ENCODE measurements at regions not wholly inside any gene's neighbourhood (a gene's known extent, or its start where the extent isn't known, plus 50 kb on each side); places are given as distances from the start of the nearest gene placed in this dataset.

GRCh38 chr4:59412739-59413138 lies 1787.4 kb upstream of the ADGRL3 start (continued):
- TF ChIP-seq BHLHE40 (IDR thresholded peaks at IDR 0.05; ENCODE audit: borderline replicate concordance in 1 of 2, low read depth in 2 of 2, low read length in 1 of 2), result no peak
- TF ChIP-seq ZNF24 (IDR thresholded peaks at IDR 0.05), result no peak
- TF ChIP-seq SMAD5 (IDR thresholded peaks at IDR 0.05; ENCODE audit: low read depth), result no peak

- Histone ChIP-seq H3K4me1 (ENCODE audit: control insufficient read depth, insufficient read depth, low read length) (no peaks in the 10 kb centered on the region), H3K4me2 (ENCODE audit: control insufficient read depth, insufficient read depth) (no peak overlapping the region), H3K27me3 (replicated peaks in 1 of 2; ENCODE audit: control insufficient read depth in 2 of 2, insufficient read depth in 2 of 2, low read length in 1 of 2) (no peaks in the 10 kb centered on the region), H3K27ac (ENCODE audit: control insufficient read depth, insufficient read depth) (no peak overlapping the region), H3K9me3 (replicated peaks; ENCODE audit: control insufficient read depth, insufficient read depth, low read length) (no peaks in the 10 kb centered on the region), H3K9ac (ENCODE audit: control insufficient read depth, insufficient read depth, low read length) (no peak overlapping the region), H3K4me3 (no peak overlapping the region), H4K20me1 (ENCODE audit: control insufficient read depth, insufficient read depth) (no peaks in the 10 kb centered on the region), H2AFZ (ENCODE audit: control insufficient read depth, low read depth, low read length) (no peak overlapping the region), H3K79me2 (ENCODE audit: control insufficient read depth, insufficient read depth, low read length) (no peaks in the 10 kb centered on the region), H3K36me3 (ENCODE audit: control insufficient read depth in 2 of 2, insufficient read depth in 2 of 2, low read length in 1 of 2) (no peaks in the 10 kb centered on the region)
- ChIA-PET POLR2A (no interaction called here), SMC1A (ENCODE audit: uncharacterized antibody, unreplicated experiment) (interaction anchor here (0.6 kb wide), 1 partner anchor 1346 kb away, joined by 3 read pairs; no protein-coding TSS in a partner anchor), CTCF (no interaction called here), RAD21 (ENCODE audit: unreplicated experiment) (no interaction called here)
- DNase-seq (ENCODE audit: low read depth, low spot score) (no peak), ATAC-seq (no peak), FAIRE-seq (no peak)
- in situ Hi-C loops (cut with MboI) (no loop called here), intact Hi-C loops (cut with micrococcal nuclease; ENCODE audit: unreplicated experiment) (no loop called here)
- no TSS peak for BruUV-seq (replicated peaks)
- TF ChIP-seq JUNB (IDR thresholded peaks at IDR 0.05) (no peak), MTA3 (IDR thresholded peaks at IDR 0.05; ENCODE audit: borderline replicate concordance, low read length) (no peak), HDGF (IDR thresholded peaks at IDR 0.05) (no peak), EED (IDR thresholded peaks at IDR 0.05; ENCODE audit: low read depth) (no peak), ZBTB33 (IDR thresholded peaks at IDR 0.05) (no peak), BRCA1 (IDR thresholded peaks at IDR 0.05; ENCODE audit: low read depth, low read length) (no peak), CREB1 (IDR thresholded peaks at IDR 0.05; ENCODE audit: low read depth) (no peak), RELB (IDR thresholded peaks at IDR 0.05; ENCODE audit: low read depth) (no peak), SKIL (IDR thresholded peaks at IDR 0.05; ENCODE audit: low read depth, poor library complexity, severe bottlenecking) (no peak), FOXM1 (IDR thresholded peaks at IDR 0.05; ENCODE audit: low read depth, low read length) (no peak), ZNF622 (IDR thresholded peaks at IDR 0.05) (no peak), TCF7 (IDR thresholded peaks at IDR 0.05; ENCODE audit: borderline replicate concordance) (no peak), BCLAF1 (IDR thresholded peaks at IDR 0.05) (no peak), RUNX3 (IDR thresholded peaks at IDR 0.05; ENCODE audit: low read length) (no peak), SUZ12 (IDR thresholded peaks at IDR 0.05; ENCODE audit: unreplicated experiment) (no peak)
These were observed 1744.4 kb upstream of the ADGRL3 start for GRCh38 chr4:59455751-59456150.

All from GM12878 (cell line).